Neutrophil (primary cell): ENCODE measurements at regions not wholly inside any gene's neighbourhood (a gene's known extent, or its start where the extent isn't known, plus 50 kb on each side); places are given as distances from the start of the nearest gene placed in this dataset.

ENCODE experiments used
- H3K27ac ChIP-seq: fragments of 200-600 bp; sonication (generic); 2 replicates; pipeline ENCODE4 v1.5.1; 2016; ENCODE audit warnings: mild to moderate bottlenecking, moderate library complexity
- H3K27me3 ChIP-seq: fragments of 200-600 bp; sonication (generic); 2 replicates; pipeline ENCODE4 v1.6.0; 2016; ENCODE audit warnings: mild to moderate bottlenecking
- H3K36me3 ChIP-seq: fragments of 200-600 bp; sonication (generic); 2 replicates; pipeline ENCODE4 v1.5.1; 2017
- H3K4me1 ChIP-seq, 2 experiments: fragments of 200-600 bp in 1 of 2; sonication (generic) in 1 of 2; 1 replicate in 1 of 2; 2 replicates in 1 of 2; pipeline versions ENCODE4 v1.5.1 to v1.6.1; 2013 to 2016; ENCODE audit warnings: low read depth in 1 of 2, low read length in 1 of 2, mild to moderate bottlenecking in 1 of 2, moderate library complexity in 1 of 2; ENCODE audit not compliant: control insufficient read depth in 1 of 2, insufficient read depth in 1 of 2
- H3K4me3 ChIP-seq, 2 experiments: fragments of 200-600 bp in 1 of 2; sonication (generic) in 1 of 2; 1 replicate in 1 of 2; 2 replicates in 1 of 2; pipeline ENCODE4 v1.5.1; 2013 to 2016; ENCODE audit warnings: low read depth in 1 of 2, low read length in 1 of 2, mild to moderate bottlenecking in 1 of 2, moderate library complexity in 1 of 2
- H3K9me3 ChIP-seq: fragments of 200-600 bp; sonication (generic); 2 replicates; pipeline ENCODE4 v1.5.1; 2016
- CTCF ChIP-seq: fragments of 200-600 bp; sonication (generic); IDR thresholded peaks from 2 replicates; pipeline ENCODE4 v1.5.1; 2016; ENCODE audit warnings: antibody characterized with exemption

GRCh38 chr1:228914700-228915099 lies 179.4 kb downstream of the RHOU start:
- Histone ChIP-seq H3K9me3 (no peaks in the 10 kb centered on the region), H3K27me3 (no peaks in the 10 kb centered on the region), H3K27ac (peak overlapping the region; percentile 60), H3K4me3 (no peak overlapping the region), H3K36me3 (peaks cover 4% of the 10 kb centered on the region), H3K4me1 (peaks cover 12 to 14% of the 10 kb centered on the region in 2 experiments)
- TF ChIP-seq CTCF, result no peak

GRCh38 chr1:228917342-228917741 lies 182.1 kb downstream of the RHOU start:
- no peak overlapping the region for H3K27ac ChIP-seq
- peaks cover 4% of the 10 kb centered on the region for H3K36me3 ChIP-seq
- no peak overlapping the region for H3K4me3 ChIP-seq
- no peaks in the 10 kb centered on the region for H3K9me3 ChIP-seq
- peaks cover 28 to 32% of the 10 kb centered on the region in 2 experiments for H3K4me1 ChIP-seq
- no peaks in the 10 kb centered on the region for H3K27me3 ChIP-seq
- no peak for TF ChIP-seq CTCF

GRCh38 chr1:228917755-228918154 lies 182.5 kb downstream of the RHOU start:
- H3K4me1 ChIP-seq, result peaks cover 28 to 32% of the 10 kb centered on the region in 2 experiments
- H3K27ac ChIP-seq, result no peak overlapping the region
- no peaks in the 10 kb centered on the region for H3K27me3 ChIP-seq
- H3K36me3 ChIP-seq, result peaks cover 4% of the 10 kb centered on the region
- no peak for TF ChIP-seq CTCF
- no peaks in the 10 kb centered on the region for H3K9me3 ChIP-seq
- no peak overlapping the region for H3K4me3 ChIP-seq

GRCh38 chr1:228918335-228918734 lies 183.1 kb downstream of the RHOU start:
- peaks cover 28 to 32% of the 10 kb centered on the region in 2 experiments for H3K4me1 ChIP-seq
- TF ChIP-seq CTCF, result no peak

GRCh38 chr1:228919914-228920313 lies 184.6 kb downstream of the RHOU start:
- Histone ChIP-seq H3K36me3 (peaks cover 4% of the 10 kb centered on the region), H3K9me3 (no peaks in the 10 kb centered on the region), H3K27ac (no peak overlapping the region), H3K27me3 (no peaks in the 10 kb centered on the region), H3K4me3 (no peak overlapping the region), H3K4me1 (peaks cover 21 to 24% of the 10 kb centered on the region in 2 experiments)
- TF ChIP-seq CTCF, result no peak

More at GRCh38 chr1:228918335-228918734, 183.1 kb downstream of the RHOU start:
- Histone ChIP-seq H3K27me3 (no peaks in the 10 kb centered on the region), H3K27ac (no peak overlapping the region), H3K4me3 (no peak overlapping the region), H3K9me3 (no peaks in the 10 kb centered on the region), H3K36me3 (peaks cover 4% of the 10 kb centered on the region)

- TF ChIP-seq CTCF, result no peak
- peaks cover 4% of the 10 kb centered on the region for H3K36me3 ChIP-seq
- H3K27me3 ChIP-seq, result no peaks in the 10 kb centered on the region
- no peak overlapping the region for H3K4me3 ChIP-seq
- H3K27ac ChIP-seq, result peak overlapping the region; percentile 66
- H3K4me1 ChIP-seq, result peaks cover 16 to 18% of the 10 kb centered on the region in 2 experiments
- H3K9me3 ChIP-seq, result no peaks in the 10 kb centered on the region
Measured at GRCh38 chr1:228920831-228921230, 185.6 kb downstream of the RHOU start.
